Thymus (tissue), 11 donors: ENCODE measurements at regions not wholly inside any gene's neighbourhood (a gene's known extent, or its start where the extent isn't known, plus 50 kb on each side); places are given as distances from the start of the nearest gene placed in this dataset.

ENCODE experiments used
- DNase-seq, 9 donors: peaks; one replicate each; pipeline ENCODE4 v3.0.0-alpha.2; 2013; ENCODE audit warnings: low spot score in 9 of 9, low read depth in 6 of 9, missing footprints in 1 of 9
- H3K27ac ChIP-seq, 2 donors: one replicate each; pipeline ENCODE4 v1.5.1; 2013; ENCODE audit warnings: control low read depth in 1 of 2, low read depth in 1 of 2, low read length in 1 of 2, mild to moderate bottlenecking in 1 of 2, moderate library complexity in 1 of 2
- H3K27me3 ChIP-seq, 2 donors: one replicate each; pipeline ENCODE4 v1.5.1; 2013; ENCODE audit warnings: low read length in 1 of 2; ENCODE audit not compliant: control insufficient read depth in 2 of 2, insufficient read depth in 1 of 2
- H3K36me3 ChIP-seq, 2 donors: one replicate each; pipeline ENCODE4 v1.5.1; 2013; ENCODE audit warnings: low read length in 1 of 2, mild to moderate bottlenecking in 1 of 2, moderate library complexity in 1 of 2; ENCODE audit not compliant: control insufficient read depth in 2 of 2, insufficient read depth in 2 of 2
- H3K4me1 ChIP-seq, 2 donors: one replicate each; pipeline ENCODE4 v1.5.1; 2013; ENCODE audit warnings: low read length in 2 of 2; ENCODE audit not compliant: control insufficient read depth in 2 of 2, insufficient read depth in 2 of 2
- H3K4me3 ChIP-seq, 2 donors: one replicate each; pipeline ENCODE4 v1.5.1; 2013; ENCODE audit warnings: low read length in 2 of 2, control low read depth in 1 of 2, mild to moderate bottlenecking in 1 of 2
- H3K9me3 ChIP-seq, 2 donors: one replicate each; pipeline ENCODE4 v1.5.1; 2013; ENCODE audit warnings: low read length in 1 of 2, mild to moderate bottlenecking in 1 of 2; ENCODE audit not compliant: control insufficient read depth in 2 of 2, insufficient read depth in 1 of 2
- WGBS: extraction: QIAGEN DNeasy Blood & Tissue Kit; methylation state at CpG from one replicate; pipeline ENCODE4 v1.1.7; 2013; 5-methylcytosine and 5-hydroxymethylcytosine counted together
- donor health status: healthy.

DNA sequence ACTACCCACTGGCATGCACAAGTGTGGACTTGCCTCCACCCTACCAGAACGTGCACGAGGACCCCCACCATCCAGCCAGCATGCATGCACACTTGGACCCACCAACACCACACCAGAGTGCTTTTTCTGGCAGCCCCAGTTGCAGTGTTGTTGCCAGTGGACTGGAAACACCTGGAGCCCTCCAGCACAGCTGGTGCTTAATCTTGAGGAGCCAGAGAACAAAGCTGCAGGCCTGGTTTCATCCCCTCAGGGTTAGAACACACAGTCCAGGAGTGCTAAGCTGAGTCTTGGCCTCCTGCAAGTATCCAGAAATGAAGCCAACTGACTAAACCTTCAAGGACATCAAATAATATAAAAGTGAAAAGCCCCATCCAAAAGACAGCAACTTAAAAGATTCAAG is 888.0 kb downstream of the NTRK3 start:
- no peaks in the 10 kb centered on the region for H3K36me3 ChIP-seq
- DNase-seq = no peak
- no peak overlapping the region for H3K4me3 ChIP-seq
- H3K27me3 ChIP-seq = no peaks in the 10 kb centered on the region
- no peak overlapping the region for H3K27ac ChIP-seq
- 93% methylated on average over 2 of the region's 2 CpGs for WGBS
- H3K9me3 ChIP-seq = peaks cover 0 to 4% of the 10 kb centered on the region in 2 donors
- H3K4me1 ChIP-seq = no peaks in the 10 kb centered on the region

DNA sequence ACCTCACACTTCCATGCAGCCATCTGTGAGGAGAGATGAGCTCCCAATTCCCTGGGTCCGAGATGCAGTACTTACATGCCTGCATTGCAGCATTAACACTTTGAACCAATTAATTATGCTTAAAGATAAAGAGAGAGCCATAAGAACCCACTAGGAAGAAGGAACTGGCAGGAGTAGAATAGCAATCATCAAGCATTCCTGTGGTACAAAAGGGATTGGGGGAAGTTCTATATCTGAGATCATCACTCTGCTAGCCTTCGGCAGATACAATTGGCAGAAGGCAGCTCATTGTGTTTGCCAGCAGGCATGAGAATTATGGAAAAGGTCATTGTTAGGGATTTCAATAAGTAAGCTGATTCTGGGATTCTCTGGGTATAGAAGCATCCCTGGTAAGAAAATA is 891.4 kb downstream of the NTRK3 start:
- Histone ChIP-seq H3K27ac (no peak overlapping the region), H3K36me3 (no peaks in the 10 kb centered on the region), H3K9me3 (peaks cover 0 to 4% of the 10 kb centered on the region in 2 donors), H3K4me3 (no peak overlapping the region), H3K27me3 (no peaks in the 10 kb centered on the region), H3K4me1 (no peaks in the 10 kb centered on the region)
- no peak for DNase-seq
- 45% methylated on average over 2 of the region's 2 CpGs for whole genome bisulfite sequencing

DNA sequence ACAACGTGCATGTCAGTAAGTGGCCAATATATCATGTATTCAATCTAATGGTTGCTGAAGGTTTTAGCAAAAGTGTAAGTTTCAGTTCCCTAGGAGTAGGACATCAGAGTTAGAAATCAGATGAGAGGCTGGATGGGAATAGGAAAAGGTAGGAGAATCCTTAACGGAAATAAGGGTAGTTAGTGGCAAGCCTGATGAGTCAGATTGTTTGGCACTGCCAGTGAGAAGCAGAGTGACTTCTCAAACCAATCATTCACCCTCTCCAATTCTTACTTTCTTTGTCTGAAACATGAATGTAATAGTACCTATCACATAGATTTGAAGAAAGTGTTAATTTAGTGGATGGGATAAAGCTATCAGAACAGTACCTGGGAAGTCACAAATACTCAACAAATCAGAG is 894.0 kb downstream of the NTRK3 start:
- H3K4me1 ChIP-seq = no peaks in the 10 kb centered on the region
- no peak overlapping the region for H3K27ac ChIP-seq
- DNase-seq = no peak
- no peaks in the 10 kb centered on the region for H3K36me3 ChIP-seq
- WGBS = 82% methylated on average over 2 of the region's 2 CpGs
- no peaks in the 10 kb centered on the region for H3K27me3 ChIP-seq
- H3K4me3 ChIP-seq = no peak overlapping the region
- H3K9me3 ChIP-seq = no peaks in the 10 kb centered on the region

DNA sequence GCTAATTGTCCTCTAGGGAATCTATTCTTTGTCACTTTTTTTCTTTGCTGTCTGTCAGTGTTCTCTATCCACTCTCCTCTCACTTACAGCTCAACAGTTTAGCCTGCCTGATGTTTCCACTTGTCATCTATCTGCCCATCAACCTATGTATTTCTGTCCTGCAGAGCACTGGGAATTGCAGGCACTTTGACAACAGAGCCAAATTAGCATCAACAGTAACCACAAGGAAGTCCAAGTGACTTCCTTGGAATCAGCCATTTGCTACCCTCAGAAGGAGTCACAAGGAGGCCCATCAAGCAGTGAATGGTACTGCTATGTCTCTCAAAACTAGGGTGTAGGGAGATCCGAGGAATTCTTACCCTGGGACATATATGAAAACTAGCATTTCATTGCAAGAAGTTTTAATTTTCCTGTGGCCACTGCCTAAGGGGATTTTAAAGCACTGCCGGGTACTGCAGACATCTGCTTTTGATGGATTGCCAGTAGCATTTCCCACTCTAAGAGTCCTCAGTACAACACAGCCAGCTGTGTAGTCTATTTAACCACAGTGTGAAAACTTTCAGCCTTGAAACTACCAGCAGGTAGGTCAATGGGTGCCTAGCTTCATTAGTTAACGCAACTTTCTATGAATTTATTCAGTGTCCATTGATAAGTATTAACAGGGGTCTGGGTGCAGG is 898.8 kb downstream of the NTRK3 start:
- Histone ChIP-seq H3K27me3 (no peaks in the 10 kb centered on the region), H3K9me3 (no peaks in the 10 kb centered on the region), H3K4me1 (no peaks in the 10 kb centered on the region), H3K36me3 (no peaks in the 10 kb centered on the region), H3K4me3 (no peak overlapping the region), H3K27ac (no peak overlapping the region)
- WGBS = 44% methylated on average over 3 of the region's 3 CpGs
- DNase-seq = no peak

DNA sequence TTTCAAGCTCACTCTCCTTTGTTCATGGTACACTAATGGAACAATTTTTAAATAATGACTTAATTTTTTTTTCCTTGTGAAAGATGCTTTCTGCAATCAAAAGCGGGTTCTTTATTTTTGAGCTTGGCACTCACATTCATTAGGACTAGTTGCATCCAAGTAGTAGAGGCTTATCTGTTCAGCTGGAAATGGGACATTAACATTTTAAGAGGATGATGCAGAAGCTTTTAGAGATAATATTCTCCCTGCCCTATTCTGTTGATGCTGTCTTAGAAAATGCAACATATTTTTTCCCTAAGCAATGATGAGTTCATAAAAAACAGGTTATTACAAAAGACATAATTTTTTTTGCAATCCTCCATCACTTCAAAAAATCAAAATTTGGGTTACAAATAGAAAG is 900.6 kb downstream of the NTRK3 start:
- Histone ChIP-seq H3K36me3 (no peaks in the 10 kb centered on the region), H3K4me1 (no peaks in the 10 kb centered on the region), H3K27me3 (no peaks in the 10 kb centered on the region), H3K9me3 (no peaks in the 10 kb centered on the region), H3K4me3 (no peak overlapping the region), H3K27ac (no peak overlapping the region)
- WGBS = 98% methylated on average over 1 of the region's 1 CpG
- DNase-seq = no peak

DNA sequence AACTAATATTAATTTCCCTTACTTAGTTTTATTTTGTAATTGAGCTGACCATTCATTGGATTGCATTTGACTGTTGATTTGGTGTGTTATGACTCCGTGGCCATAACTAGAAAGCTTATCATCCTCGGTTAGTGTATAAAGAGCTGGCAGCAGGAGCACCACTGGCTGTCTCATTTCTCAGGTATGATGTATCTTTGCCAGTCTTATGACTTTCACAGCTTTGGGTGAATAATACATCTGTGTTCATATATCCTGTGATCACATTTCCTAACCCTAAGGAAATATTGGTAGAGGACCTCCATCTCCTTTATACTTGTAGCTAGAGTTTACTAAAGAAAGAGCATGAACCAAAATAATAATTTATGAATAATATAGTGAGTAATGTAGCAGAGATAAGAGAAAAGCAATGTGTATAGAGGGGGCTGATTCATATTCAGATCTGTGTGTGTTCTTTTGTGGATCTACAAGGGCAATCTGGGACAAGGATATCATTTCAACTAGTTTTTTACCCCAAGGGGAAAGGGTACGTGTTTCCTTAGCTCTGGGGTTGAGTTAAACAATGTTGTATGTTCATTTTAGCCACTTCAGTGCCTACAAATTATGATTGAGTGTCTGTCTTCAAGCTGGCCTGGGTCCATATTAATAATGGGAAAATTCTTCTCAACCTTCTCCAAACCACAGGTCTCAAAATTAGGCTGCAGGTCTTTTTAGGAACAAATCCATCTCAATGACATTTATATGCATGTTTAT is 901.7 kb downstream of the NTRK3 start:
- DNase-seq = no peak
- no peaks in the 10 kb centered on the region for H3K9me3 ChIP-seq
- H3K27ac ChIP-seq = no peak overlapping the region
- 77% methylated on average over 3 of the region's 3 CpGs for WGBS
- no peaks in the 10 kb centered on the region for H3K27me3 ChIP-seq
- H3K36me3 ChIP-seq = no peaks in the 10 kb centered on the region
- no peaks in the 10 kb centered on the region for H3K4me1 ChIP-seq
- H3K4me3 ChIP-seq = no peak overlapping the region

DNA sequence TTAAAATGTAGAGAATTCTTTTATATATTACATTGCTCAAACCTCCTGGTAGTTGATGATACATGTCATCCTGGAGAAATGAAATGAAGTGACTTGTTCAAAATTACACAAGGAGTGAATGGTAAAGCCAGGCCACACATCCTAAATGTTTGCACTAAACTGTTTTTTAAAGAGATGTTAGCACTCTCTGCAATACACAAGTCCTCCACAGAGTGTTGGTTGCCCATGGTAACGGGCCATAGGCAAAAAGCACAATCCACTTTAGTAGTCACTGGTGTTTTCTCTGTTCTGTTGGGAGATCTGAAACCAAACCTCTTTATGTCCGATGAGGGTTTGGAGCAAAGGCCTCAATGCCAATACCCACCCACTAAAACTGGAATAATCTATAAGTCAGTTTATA is 907.4 kb downstream of the NTRK3 start:
- Histone ChIP-seq H3K36me3 (no peaks in the 10 kb centered on the region), H3K9me3 (no peaks in the 10 kb centered on the region), H3K27me3 (no peaks in the 10 kb centered on the region), H3K27ac (no peak overlapping the region), H3K4me1 (no peaks in the 10 kb centered on the region), H3K4me3 (no peak overlapping the region)
- no peak for DNase-seq
- whole genome bisulfite sequencing = 74% methylated on average over 2 of the region's 2 CpGs

DNA sequence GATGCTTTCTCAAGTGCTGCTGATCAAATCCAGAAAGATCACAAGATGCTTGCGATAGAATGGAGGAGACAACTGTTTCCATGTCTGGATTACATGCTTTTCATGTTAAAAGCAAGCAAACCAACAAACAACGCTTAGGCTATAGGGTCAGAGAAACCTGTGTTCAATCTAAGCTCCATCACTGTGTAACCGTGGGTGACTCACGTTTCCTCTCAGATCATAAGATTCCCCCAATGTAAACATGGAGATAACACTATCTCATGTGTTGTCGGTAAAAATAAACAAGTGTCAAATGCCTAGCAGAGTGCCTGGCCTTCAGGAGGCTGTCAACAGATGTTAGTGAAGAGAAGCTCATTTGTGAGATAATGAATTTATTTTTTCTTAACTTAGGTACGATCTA is 907.8 kb downstream of the NTRK3 start:
- no peak for DNase-seq
- Histone ChIP-seq H3K27ac (no peak overlapping the region), H3K36me3 (no peaks in the 10 kb centered on the region), H3K4me3 (no peak overlapping the region), H3K27me3 (no peaks in the 10 kb centered on the region), H3K9me3 (no peaks in the 10 kb centered on the region), H3K4me1 (no peaks in the 10 kb centered on the region)
- WGBS = 24% methylated on average over 6 of the region's 6 CpGs

DNA sequence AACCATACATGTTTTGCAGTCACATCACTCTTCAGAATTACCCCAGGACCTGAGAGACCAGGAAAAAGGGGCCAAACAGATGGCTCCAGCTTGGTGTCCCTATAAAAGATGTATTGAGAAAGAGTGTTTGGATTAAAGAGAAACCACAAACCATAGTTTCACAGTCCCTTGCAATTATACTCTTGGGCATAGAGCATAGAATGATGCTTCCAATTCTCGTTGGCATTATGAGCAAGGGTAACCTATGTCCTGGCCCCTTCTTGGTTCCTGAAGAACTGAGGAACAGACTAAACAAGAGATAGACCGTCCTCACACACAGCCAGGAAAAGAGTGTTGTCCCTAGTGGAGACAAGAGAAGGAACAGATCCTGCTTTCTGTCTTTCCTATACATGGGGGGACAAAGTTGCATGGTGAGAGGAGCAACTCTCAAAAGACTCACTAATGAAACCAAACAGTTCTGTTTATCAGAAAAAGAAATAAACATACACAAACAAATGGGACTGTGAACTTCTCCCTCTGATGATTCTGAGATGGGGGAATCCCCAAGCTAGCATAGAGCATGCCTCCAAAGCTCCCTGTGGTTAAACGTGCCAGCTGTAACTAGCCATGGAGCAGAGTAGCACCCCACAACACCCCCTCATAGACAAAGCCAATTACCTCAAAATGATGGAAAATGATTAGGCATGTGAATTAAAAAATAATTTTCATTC is 908.6 kb downstream of the NTRK3 start:
- Histone ChIP-seq H3K27me3 (no peaks in the 10 kb centered on the region), H3K36me3 (no peaks in the 10 kb centered on the region), H3K4me3 (no peak overlapping the region), H3K27ac (no peak overlapping the region), H3K4me1 (no peaks in the 10 kb centered on the region), H3K9me3 (no peaks in the 10 kb centered on the region)
- no peak for DNase-seq
- WGBS = 61% methylated on average over 3 of the region's 3 CpGs
